ENCODE measurements at regions not wholly inside any gene's neighbourhood (a gene's known extent, or its start where the extent isn't known, plus 50 kb on each side); places are given as distances from the start of the nearest gene placed in this dataset.

DNA sequence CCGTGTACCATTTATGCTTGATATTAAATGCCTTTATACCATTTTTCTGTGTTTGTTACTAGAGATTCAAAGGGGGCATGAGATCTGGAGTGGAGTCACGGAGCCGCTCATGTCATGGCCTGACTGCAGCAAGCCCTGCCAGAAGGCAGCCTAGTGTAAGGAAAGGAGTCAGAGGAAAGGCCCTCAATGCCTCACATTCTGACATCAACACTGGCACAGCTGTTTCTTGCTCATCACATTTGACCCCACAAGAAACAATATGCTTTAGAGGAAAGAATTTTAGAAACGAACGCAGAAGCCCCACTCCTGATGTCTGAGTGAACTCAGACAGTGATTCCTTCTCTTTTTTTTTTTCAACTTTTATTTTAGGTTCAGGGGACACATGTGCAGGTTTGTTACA, 322.4 kb upstream of the CPEB2 start:
- DNase-seq (ENCODE audit: low spot score): no peak
- in situ Hi-C loops (cut with MboI; ENCODE audit: low sequenced_read_pairs, unreplicated experiment): no loop called here

DNA sequence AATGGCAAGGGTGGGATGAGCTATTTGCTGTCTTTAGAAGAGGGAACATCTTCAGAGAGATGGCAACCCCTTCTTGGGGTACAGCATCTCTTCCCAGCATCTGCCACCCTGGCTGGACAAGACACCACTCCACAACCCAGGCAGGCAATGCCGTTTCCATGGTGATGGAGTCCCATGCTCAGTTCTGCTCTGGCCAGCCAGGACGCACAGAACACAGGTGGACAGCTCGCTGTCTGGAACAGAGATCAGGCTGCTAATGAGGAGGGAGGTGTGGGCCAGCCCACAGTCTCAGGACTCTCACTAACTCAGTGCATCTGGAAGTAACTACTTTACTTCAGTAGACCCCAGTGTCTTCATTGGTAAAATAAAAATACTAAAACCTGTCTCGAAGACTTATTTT, 321.0 kb upstream of the CPEB2 start:
- DNase-seq (ENCODE audit: low spot score): no peak
- in situ Hi-C loops (cut with MboI; ENCODE audit: low sequenced_read_pairs, unreplicated experiment): no loop called here
- TF ChIP-seq, protein P1, sequence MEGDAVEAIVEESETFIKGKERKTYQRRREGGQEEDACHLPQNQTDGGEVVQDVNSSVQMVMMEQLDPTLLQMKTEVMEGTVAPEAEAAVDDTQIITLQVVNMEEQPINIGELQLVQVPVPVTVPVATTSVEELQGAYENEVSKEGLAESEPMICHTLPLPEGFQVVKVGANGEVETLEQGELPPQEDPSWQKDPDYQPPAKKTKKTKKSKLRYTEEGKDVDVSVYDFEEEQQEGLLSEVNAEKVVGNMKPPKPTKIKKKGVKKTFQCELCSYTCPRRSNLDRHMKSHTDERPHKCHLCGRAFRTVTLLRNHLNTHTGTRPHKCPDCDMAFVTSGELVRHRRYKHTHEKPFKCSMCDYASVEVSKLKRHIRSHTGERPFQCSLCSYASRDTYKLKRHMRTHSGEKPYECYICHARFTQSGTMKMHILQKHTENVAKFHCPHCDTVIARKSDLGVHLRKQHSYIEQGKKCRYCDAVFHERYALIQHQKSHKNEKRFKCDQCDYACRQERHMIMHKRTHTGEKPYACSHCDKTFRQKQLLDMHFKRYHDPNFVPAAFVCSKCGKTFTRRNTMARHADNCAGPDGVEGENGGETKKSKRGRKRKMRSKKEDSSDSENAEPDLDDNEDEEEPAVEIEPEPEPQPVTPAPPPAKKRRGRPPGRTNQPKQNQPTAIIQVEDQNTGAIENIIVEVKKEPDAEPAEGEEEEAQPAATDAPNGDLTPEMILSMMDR (IDR thresholded peaks at IDR 0.05; ENCODE audit: borderline replicate concordance, control extremely low read depth, extremely low read depth, insufficient read depth, missing control alignments): no peak

More for the DNA sequence above, 322.4 kb upstream of the CPEB2 start:
- TF ChIP-seq, protein P1 (IDR thresholded peaks at IDR 0.05; ENCODE audit: borderline replicate concordance, control extremely low read depth, extremely low read depth, insufficient read depth, missing control alignments): no peak

DNA sequence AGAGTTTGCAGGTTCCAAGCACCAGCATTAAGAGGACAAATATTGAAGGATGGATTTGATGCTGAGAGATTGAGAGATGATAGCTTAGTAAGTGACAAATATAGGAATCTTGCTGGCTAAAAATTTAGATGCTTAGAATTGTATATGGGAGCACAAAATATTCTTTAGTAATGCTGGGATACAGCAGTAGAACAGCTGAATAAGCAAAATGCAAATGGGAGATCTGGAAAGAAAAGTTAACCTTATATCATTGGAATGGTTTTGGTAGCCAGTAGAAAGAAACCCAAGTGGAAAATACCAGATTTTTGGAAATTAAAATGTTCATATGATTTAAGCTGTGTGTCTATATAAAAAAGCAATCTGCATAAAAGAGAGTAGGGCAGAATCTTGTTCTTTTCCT, 308.6 kb upstream of the CPEB2 start:
- in situ Hi-C loops (cut with MboI; ENCODE audit: low sequenced_read_pairs, unreplicated experiment): no loop called here
- DNase-seq (ENCODE audit: low spot score): no peak
- TF ChIP-seq, protein P1 (IDR thresholded peaks at IDR 0.05; ENCODE audit: borderline replicate concordance, control extremely low read depth, extremely low read depth, insufficient read depth, missing control alignments): no peak

DNA sequence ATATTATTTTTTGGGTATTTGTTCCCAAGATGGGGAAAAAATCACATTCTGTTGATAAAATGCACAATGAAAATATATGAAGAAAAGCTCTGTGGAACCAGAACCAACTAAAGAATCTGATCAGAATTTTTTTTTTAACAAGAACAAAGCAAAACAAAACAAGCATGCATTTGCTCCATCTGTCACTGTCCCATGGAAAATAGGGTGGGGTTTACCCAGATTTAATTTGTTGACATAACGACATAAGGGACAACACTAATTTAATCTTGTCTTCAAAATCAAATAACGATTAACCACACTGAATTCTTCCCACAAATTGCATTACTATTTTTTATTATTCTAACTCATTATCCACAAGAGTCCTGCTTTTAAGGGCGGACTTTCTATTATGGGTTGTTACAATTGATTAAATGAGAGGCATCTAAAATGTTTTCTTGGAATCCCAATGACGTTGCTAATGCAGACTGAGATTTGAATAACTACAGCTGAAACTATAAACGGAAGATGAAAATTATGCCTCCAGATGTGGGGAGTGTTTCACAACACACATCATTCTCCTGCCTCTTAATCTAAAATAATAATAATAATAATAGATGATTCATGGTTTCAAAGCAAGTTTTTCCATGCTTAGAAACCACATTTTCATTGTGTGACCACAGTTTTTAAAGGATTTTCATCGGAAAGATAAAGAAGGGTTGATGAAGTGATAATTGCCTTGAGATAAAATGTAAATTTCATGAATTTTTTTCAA, 307.0 kb upstream of the CPEB2 start:
- TF ChIP-seq, protein P1 (IDR thresholded peaks at IDR 0.05; ENCODE audit: borderline replicate concordance, control extremely low read depth, extremely low read depth, insufficient read depth, missing control alignments): no peak
- in situ Hi-C loops (cut with MboI; ENCODE audit: low sequenced_read_pairs, unreplicated experiment): no loop called here
- DNase-seq (ENCODE audit: low spot score): no peak

DNA sequence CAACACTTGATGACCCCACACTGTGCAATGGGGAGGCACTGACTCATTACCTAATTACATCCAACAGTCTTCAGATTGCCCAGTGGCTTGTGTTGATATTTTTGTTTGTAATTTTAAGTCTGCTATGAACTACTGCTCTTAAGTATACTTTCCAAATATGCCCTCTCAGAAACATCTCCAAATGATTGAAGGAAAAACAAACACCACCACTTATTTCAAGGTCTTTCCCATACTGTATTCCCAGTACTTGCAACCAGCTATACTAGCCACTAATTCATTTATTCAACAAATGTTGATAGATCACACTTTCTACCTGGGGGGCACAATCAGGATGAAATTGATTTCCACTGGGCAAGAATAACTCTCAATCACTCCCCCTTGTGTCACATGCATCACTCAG, 302.2 kb upstream of the CPEB2 start:
- DNase-seq (ENCODE audit: low spot score): no peak
- TF ChIP-seq, protein P1 (IDR thresholded peaks at IDR 0.05; ENCODE audit: borderline replicate concordance, control extremely low read depth, extremely low read depth, insufficient read depth, missing control alignments): no peak
- in situ Hi-C loops (cut with MboI; ENCODE audit: low sequenced_read_pairs, unreplicated experiment): no loop called here

DNA sequence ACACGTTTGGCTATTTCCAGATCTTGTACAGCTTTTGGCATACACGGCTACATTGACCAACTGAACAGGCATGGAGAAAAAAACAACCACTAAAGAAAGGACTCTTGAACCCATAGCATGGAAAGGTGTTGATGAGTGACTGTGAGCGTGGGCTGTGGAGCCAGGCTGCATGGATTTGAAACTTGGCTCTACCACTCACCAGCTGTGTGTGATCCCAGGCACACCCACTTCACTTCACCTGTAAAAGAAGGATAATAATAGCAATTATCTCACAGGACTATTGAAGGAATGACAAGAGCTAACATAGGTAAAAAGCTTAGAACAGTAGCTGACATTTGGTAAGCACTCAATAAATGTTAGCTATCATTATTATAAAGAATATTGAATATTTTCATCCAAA, 301.7 kb upstream of the CPEB2 start:
- TF ChIP-seq, protein P1 (IDR thresholded peaks at IDR 0.05; ENCODE audit: borderline replicate concordance, control extremely low read depth, extremely low read depth, insufficient read depth, missing control alignments): no peak
- in situ Hi-C loops (cut with MboI; ENCODE audit: low sequenced_read_pairs, unreplicated experiment): no loop called here
- no peak for DNase-seq (ENCODE audit: low spot score)
